Heart left ventricle (tissue), 16 donors: ENCODE measurements at regions not wholly inside any gene's neighbourhood (a gene's known extent, or its start where the extent isn't known, plus 50 kb on each side); places are given as distances from the start of the nearest gene placed in this dataset.

Experiments
- ATAC-seq, 4 donors: fragments of 200-7000 bp; cut with Tn5 transposase; one replicate each; pipeline ENCODE4 v1.9.1; 2020 to 2022; ENCODE audit warnings: moderate library complexity in 4 of 4, mild to moderate bottlenecking in 3 of 4, moderate number of reproducible peaks in 1 of 4
- DNase-seq, 5 donors: peaks; one replicate each; pipeline ENCODE4 v3.0.0-alpha.2; 2020
- H3K27ac ChIP-seq, 12 donors: fragments of 200-600 bp; sonication (generic) in 4 of 12; one replicate each; pipeline versions ENCODE4 v1.5.0 to v1.8.0; 2016 to 2022; ENCODE audit warnings: mild to moderate bottlenecking in 2 of 12
- H3K27me3 ChIP-seq, 9 donors: fragments of 200-600 bp; sonication (generic) in 2 of 9; one replicate each; pipeline versions ENCODE4 v1.5.1 to v1.8.0; 2016 to 2022; ENCODE audit warnings: mild to moderate bottlenecking in 3 of 9
- H3K36me3 ChIP-seq, 9 donors: fragments of 200-600 bp; sonication (generic) in 2 of 9; one replicate each; pipeline versions ENCODE4 v1.5.0 to v1.8.0; 2018 to 2022; ENCODE audit warnings: mild to moderate bottlenecking in 2 of 9
- H3K4me1 ChIP-seq, 12 donors: fragments of 200-600 bp; sonication (generic) in 4 of 12; one replicate each; pipeline versions ENCODE4 v1.5.0 to v1.8.0; 2016 to 2022; ENCODE audit warnings: mild to moderate bottlenecking in 3 of 12
- H3K4me3 ChIP-seq, 12 donors: fragments of 200-600 bp; sonication (generic) in 4 of 12; one replicate each; pipeline versions ENCODE4 v1.5.0 to v1.8.0; 2017 to 2022; ENCODE audit warnings: mild to moderate bottlenecking in 9 of 12, moderate library complexity in 4 of 12
- H3K9me3 ChIP-seq, 12 donors: fragments of 200-600 bp; sonication (generic) in 4 of 12; one replicate each; pipeline versions ENCODE4 v1.5.0 to v1.8.0; 2016 to 2022; ENCODE audit warnings: mild to moderate bottlenecking in 1 of 12
- POLR2A ChIP-seq, 2 donors: fragments of 450-650 bp; IDR thresholded peaks; one replicate each; pipeline ENCODE4 v1.6.1; 2017; ENCODE audit warnings: antibody characterized with exemption in 2 of 2, mild to moderate bottlenecking in 2 of 2, moderate library complexity in 2 of 2
- WGBS, 4 donors: extraction: QIAGEN DNeasy Blood & Tissue Kit in 2 of 4; methylation state at CpG; one replicate each; pipeline versions ENCODE4 v1.1.5 to v1.1.7; 2013 to 2018; 5-methylcytosine and 5-hydroxymethylcytosine counted together
- intact Hi-C, 10 donors: fragments of 100-400 bp; cut with DNase I; formaldehyde crosslinking; loops; one replicate each; pipeline versions ENCODE4 v1.11.1 to v1.14.2; 2022
- TF ChIP-seq, protein P1 (sequence below), 12 donors: fragments of 200-600 bp; sonication (generic) in 4 of 12; IDR thresholded peaks; one replicate each; pipeline versions ENCODE4 v1.5.0 to v1.8.0; 2018 to 2022; ENCODE audit warnings: antibody characterized with exemption in 12 of 12, mild to moderate bottlenecking in 5 of 12
- donor health status: ischemic (EF 13 %, LVEDD 7.1; RV severe dilation, severe dysfunction).
- donor health status: healthy with polysubstance abuse.
- donor health status: DM: no; HTN: yes; CAD: no.
- donor health status: DM: no; HTN: no; CAD: no.
- donor health status: ischemic (EF 25% LVEDD 6.9; RV normal size, moderate dysfunction).
- donor health status: ischemic (EF 25% LVEDD 5.7; RV mildly dilated, moderate dysfunction).
- donor health status: healthy.
- donor health status: DM: yes; HTN: yes; CAD: no.
- donor health status: ischemic (EF 35%, LVEDD 5.7; RV mildly dilated, moderate dysfunction).
- donor health status: nonischemic (EF 11% LVEDD 7.7; RV severe dilation, severe dysfunction).
- donor health status: DM: yes; HTN: yes; CAD: no.
- donor health status: PGD.
- donor health status: ischemic (EF 29% LVEDD 5.4; RV normal size, mild dysfunction).
- donor health status: nonischemic (EF 23%, LVEDD 6.1; RV moderate dilation, normal function).

DNA sequence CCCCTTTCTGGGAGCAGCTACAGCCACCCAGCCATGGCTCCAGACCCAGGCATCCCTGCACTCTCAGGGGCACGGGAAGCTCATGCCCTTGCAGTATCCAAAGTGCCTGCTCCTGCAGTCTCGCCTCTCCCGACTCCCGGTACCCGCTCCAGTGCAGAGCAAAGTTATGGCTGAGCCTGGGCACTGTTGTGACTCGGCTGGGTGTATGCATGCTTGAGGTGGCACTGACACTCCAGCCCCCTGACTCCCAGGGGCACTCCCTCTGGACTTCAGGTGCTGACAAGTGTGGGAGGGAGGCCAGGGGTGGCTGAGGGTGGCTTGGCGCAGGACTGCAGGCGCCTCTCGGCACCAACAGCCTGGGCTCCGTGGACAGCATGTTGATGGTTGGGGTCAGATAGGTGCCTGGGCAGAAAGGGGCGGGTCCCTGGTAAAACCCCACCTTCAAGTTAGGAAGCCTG, 580.1 kb upstream of the ADGRL2 start:
- Histone ChIP-seq H3K27ac (no peak overlapping the region), H3K4me3 (no peak overlapping the region), H3K9me3 (no peaks in the 10 kb centered on the region), H3K4me1 (peaks cover 0 to 15% (median 0%) of the 10 kb centered on the region in 12 donors), H3K36me3 (no peaks in the 10 kb centered on the region), H3K27me3 (no peaks in the 10 kb centered on the region)
- DNase-seq (no peak), ATAC-seq (no peak)
- intact Hi-C loops = loop anchor here in 1 of 10 donors (10.0 kb wide), 1 partner anchor 94 kb away; no protein-coding TSS in a partner anchor
- TF ChIP-seq, protein P1, sequence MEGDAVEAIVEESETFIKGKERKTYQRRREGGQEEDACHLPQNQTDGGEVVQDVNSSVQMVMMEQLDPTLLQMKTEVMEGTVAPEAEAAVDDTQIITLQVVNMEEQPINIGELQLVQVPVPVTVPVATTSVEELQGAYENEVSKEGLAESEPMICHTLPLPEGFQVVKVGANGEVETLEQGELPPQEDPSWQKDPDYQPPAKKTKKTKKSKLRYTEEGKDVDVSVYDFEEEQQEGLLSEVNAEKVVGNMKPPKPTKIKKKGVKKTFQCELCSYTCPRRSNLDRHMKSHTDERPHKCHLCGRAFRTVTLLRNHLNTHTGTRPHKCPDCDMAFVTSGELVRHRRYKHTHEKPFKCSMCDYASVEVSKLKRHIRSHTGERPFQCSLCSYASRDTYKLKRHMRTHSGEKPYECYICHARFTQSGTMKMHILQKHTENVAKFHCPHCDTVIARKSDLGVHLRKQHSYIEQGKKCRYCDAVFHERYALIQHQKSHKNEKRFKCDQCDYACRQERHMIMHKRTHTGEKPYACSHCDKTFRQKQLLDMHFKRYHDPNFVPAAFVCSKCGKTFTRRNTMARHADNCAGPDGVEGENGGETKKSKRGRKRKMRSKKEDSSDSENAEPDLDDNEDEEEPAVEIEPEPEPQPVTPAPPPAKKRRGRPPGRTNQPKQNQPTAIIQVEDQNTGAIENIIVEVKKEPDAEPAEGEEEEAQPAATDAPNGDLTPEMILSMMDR (IDR thresholded peaks at IDR 0.05) = no peak
- TF ChIP-seq POLR2A (IDR thresholded peaks at IDR 0.05) = no peak
- 96 to 97% (median 96%) methylated on average over 9 to 11 of the region's 11 CpGs for WGBS, 4 donors

DNA sequence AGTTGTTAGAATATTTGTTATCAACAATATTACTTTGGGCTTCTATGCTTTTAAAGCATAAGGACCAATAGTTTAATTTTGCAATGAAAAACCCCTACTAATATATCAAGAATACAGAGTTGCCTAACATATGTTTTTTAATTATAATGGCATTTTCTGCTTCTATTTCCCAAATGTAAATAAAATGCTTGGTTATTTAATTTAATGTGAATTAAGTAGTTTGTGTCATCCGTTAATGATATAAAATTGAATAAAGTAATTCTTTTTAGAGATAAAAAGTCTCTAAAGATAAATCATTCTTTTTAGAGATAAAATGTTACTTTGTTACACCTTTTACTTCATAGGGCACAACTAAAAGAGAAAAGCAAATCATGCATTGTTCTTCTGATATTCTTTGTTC, 583.7 kb upstream of the ADGRL2 start:
- Histone ChIP-seq H3K9me3 (no peaks in the 10 kb centered on the region), H3K4me3 (no peak overlapping the region), H3K4me1 (peaks cover 0 to 3% (median 0%) of the 10 kb centered on the region in 12 donors), H3K27me3 (no peaks in the 10 kb centered on the region), H3K27ac (no peak overlapping the region), H3K36me3 (no peaks in the 10 kb centered on the region)
- WGBS, 4 donors = 88 to 95% (median 94%) methylated on average over 1 of the region's 1 CpG
- intact Hi-C loops = no loop called here
- no peak for TF ChIP-seq POLR2A (IDR thresholded peaks at IDR 0.05)
- TF ChIP-seq, protein P1 (IDR thresholded peaks at IDR 0.05) = no peak
- ATAC-seq = no peak
- DNase-seq = no peak

DNA sequence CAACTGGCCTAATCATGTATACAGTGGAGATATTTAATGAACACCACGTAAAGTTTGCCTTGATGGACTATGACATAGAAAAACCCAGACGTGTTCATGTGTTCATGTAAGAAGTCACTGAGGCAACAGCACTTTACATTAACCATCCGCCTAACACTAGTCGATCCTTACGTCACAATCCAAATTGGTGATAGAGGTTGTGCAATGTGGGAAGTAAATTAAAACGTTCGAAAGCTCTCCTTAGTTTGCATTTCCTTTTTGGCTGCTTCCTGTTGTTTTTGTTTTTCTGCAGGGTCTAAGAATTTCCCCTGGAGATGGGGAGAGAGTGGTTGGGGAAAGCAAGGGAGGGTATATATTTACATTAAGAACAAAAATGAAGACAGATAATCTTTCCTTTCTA, 587.5 kb upstream of the ADGRL2 start:
- Histone ChIP-seq H3K4me1 (no peaks in the 10 kb centered on the region), H3K9me3 (no peaks in the 10 kb centered on the region), H3K4me3 (no peak overlapping the region), H3K27me3 (no peaks in the 10 kb centered on the region), H3K36me3 (no peaks in the 10 kb centered on the region), H3K27ac (no peak overlapping the region)
- intact Hi-C loops = no loop called here
- no peak for ATAC-seq
- DNase-seq = no peak
- no peak for TF ChIP-seq POLR2A (IDR thresholded peaks at IDR 0.05)
- TF ChIP-seq, protein P1 (IDR thresholded peaks at IDR 0.05) = no peak
- 51 to 57% (median 55%) methylated on average over 7 of the region's 7 CpGs for WGBS, 4 donors

DNA sequence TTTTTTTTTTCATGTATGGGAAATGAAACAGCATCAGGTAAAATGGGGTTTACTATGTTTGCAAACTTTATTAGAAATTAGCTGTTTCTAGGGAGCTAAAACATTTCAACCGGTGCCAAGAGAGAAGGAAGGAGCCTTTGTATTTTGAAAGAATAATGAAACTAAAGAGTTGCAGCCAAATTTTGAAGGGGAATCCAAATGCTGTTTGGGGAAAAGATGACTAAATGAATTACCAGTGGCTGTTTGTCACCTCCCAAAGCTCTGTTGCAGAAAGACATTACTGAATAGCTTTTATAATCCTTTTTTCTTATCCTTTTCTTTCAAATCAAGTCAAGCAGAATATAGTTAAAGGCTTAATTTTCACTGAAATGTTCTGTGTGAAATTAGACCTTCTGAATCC, 591.3 kb upstream of the ADGRL2 start:
- H3K9me3 ChIP-seq = no peaks in the 10 kb centered on the region
- WGBS, 4 donors = 60 to 79% (median 65%) methylated on average over 1 of the region's 1 CpG
- no peak for ATAC-seq
- intact Hi-C loops = no loop called here
- no peaks in the 10 kb centered on the region for H3K4me1 ChIP-seq
- no peaks in the 10 kb centered on the region for H3K36me3 ChIP-seq
- no peaks in the 10 kb centered on the region for H3K27me3 ChIP-seq
- no peak overlapping the region for H3K4me3 ChIP-seq
- H3K27ac ChIP-seq = no peak overlapping the region
- TF ChIP-seq, protein P1 (IDR thresholded peaks at IDR 0.05) = no peak
- no peak for TF ChIP-seq POLR2A (IDR thresholded peaks at IDR 0.05)
- no peak for DNase-seq
